T-helper 22 cell (primary cell): ENCODE measurements at regions not wholly inside any gene's neighbourhood (a gene's known extent, or its start where the extent isn't known, plus 50 kb on each side); places are given as distances from the start of the nearest gene placed in this dataset.
"Not testable (repeated sequence)": the region's sequence is repeated elsewhere in the genome, so short reads cannot be mapped to it uniquely, and the experiment has no call there.

ENCODE experiments used
- DNase-seq: peaks from one replicate; pipeline ENCODE4 v3.0.0-alpha.2; 2020; ENCODE audit warnings: low read depth

- DNase-seq, result not testable (repeated sequence)
Observed at GRCh38 chr4:49323573-49323940, 337.5 kb downstream of the CWH43 start.
